CD4-positive, alpha-beta T cell treated with Interleukin-6 at 100 ng/mL for 8 hours (primary cell): ENCODE measurements at regions not wholly inside any gene's neighbourhood (a gene's known extent, or its start where the extent isn't known, plus 50 kb on each side); places are given as distances from the start of the nearest gene placed in this dataset.
"Not testable (repeated sequence)": the region's sequence is repeated elsewhere in the genome, so short reads cannot be mapped to it uniquely, and the experiment has no call there.

Source experiments
- DNase-seq: peaks from one replicate; pipeline ENCODE4 v3.0.0-alpha.2; 2020; ENCODE audit warnings: mixed read lengths, low spot score

DNA sequence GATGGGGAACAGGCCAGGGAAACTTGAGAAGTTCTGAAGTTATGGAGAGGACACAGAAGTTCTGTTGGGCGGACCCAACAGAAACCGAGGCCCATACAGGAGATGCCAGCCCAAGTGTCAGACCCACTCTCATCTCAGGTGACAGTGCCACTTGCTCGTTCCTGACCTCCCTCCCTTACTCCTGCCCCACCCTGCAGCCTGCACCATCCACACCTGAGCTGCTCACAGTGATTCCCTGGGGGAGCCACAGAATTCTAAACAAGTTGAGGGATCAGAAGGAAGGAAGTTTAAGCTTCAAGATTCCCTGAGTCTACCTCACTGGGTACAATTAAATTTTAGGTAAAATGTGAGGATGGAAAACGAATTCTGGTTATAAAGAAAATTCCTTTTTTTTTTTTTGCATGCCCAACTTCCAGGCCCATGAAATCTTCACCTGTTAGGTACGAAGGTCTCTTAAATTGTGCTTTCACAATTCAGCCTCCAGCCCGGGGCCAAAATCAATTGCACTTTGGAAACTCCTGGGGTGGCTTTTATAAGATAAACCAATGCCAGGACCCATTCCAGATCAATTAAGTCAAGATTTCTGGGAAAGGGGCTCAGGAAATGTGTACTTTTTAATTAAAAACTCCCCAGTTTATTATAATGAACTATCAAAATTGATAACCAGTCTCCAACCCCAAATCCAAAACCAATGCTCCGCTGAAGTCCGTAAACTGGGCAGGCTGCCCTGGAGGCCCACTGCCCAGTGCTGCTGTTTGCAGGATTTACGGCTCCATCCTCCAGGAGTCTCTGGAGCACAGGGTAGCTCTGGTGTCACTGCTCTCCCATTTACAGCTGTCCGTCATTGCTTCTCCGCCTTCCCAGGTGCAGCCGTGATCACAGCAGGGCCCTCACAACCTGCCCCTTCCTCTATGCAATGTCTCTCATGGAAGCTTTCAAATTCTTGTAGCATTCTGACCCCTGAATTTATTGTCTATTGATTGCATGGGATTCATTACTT, 643.5 kb downstream of the UQCRFS1 start:
- DNase-seq: no peak

DNA sequence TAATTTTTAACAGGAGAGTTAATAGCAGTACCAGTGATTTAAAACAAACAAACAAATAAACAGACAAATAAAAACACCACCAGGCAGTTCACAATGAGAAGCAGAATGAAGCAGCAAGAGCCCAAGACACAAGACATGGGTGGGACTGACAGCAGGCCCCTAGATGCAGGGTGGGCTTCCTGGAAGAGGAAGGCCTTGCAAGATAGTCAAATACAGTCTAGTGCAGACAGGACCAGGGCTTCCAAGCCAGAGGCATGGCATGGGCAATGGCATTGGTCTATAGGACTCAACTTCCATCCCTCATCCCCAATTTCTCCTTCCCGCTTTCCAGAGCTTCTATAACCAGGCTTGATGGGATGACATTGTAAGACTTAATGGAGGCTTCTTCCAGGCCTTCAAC, 645.1 kb downstream of the UQCRFS1 start:
- no peak for DNase-seq

DNA sequence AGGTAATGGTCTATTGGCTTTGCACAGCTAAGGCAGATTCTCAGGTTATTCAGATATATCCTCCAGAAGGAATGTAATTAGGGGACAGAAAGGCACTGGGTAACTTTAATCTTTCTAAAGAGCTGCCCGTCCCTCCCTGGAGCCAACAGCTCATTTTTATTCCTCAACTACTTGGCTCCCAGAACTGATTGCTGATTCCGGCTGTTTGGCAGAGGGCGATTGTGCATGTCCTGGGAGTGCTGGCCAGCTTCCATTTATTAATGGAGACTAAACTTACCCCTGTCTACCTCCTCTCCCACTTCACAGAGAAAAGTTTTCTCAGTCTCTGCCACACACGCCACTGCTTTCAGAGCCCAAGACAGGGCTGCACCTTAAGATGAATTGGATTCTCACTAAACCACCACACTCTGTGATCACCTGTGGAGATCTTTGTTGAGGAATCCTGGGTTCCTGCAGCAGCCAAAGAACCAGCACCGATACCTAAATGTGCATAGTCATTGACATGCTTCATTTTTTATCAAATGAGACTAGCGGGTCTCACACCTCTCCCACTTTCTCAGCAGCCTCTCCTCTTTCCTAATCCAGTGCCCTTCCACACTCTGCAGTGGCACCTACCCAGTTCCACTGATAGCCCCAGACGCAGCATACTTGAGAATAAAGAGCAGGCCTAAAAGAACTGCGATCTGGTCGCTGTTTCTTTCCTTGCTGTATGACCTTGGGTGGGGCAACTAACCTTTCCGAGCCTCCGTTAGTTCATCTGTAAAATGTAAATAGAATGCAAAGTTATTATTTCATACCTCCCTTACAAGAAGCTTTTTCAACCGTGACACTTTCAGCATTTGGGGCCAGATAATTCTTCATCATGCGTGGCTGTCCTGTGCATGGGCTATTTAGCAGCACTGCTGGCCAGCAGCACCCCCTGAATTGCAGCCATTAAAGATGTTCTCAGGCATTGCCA, 648.7 kb downstream of the UQCRFS1 start:
- DNase-seq: no peak

DNA sequence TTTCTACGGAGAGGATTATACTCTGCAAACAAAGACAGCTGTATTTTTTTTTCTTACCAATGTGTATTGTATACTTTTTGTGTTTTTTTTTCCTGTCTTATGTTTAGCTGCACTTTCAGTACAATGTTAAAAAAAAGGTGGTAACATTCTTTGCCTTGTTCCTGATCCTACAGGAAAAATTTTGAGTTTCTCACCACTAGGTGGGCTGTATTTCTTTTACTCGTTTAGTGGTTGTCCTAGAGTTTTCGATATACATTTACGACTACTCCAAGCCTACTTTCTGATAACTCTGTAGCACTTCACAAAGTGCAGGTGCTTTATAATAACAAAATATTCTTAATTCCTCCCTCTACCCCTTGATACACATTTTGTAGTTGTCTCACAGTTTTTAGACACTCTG, 652.2 kb downstream of the UQCRFS1 start:
- DNase-seq: no peak

DNA sequence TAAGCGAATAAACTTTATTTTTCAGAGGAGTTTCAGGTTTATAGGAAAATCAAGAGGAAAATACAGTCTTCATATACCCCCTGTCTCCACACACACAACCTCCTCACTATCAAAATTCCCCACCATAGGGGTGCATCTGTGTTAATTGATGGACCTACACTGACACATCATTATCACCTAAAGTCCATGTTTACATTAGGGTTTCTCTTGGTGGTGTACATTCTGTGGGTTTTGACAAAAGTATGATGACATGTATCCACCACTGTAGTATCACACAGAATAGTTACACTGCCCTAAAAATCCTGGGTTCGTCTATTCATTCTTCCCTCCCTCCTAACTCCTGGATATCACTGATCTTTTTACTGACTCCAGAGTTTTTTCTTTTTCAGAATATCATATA, 654.2 kb downstream of the UQCRFS1 start:
- no peak for DNase-seq

DNA sequence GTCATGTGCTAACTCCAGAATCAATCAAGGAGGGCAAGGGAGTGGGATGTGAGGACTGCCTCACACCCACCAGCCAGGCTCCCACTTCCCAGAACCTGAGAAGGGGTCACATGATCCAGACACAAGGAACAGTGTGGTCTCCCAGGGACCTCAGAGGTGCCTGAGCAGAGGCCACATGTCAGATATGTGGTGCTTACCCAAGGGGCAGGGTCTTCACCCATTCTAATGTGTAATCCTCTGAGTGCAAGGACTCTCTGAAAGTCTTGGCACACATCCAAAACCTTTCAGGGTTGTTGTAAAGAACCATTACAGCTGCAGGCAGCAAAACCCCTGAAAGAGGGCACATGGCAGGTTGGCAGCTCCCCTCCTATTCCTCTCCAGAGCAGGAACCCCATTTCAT, 656.6 kb downstream of the UQCRFS1 start:
- DNase-seq: no peak

DNA sequence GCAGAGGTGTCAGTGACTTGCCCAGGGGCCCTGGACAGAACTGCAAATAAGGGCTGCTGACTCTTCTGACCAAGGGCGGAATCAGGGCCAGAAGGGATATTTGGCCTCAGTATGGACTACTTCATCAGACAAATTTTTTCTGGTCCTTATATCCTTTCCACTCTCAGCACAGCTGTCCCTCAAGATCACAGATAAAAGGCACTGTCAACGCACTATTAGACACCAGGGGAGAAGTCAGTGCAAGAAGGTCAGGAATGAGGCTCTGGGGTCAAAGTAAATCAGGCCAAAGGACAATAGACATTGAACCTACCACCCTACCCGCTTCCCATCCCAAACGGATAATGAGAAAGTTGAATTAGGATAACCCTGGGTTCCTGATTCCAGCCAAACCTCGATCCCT, 657.6 kb downstream of the UQCRFS1 start:
- DNase-seq: no peak

DNA sequence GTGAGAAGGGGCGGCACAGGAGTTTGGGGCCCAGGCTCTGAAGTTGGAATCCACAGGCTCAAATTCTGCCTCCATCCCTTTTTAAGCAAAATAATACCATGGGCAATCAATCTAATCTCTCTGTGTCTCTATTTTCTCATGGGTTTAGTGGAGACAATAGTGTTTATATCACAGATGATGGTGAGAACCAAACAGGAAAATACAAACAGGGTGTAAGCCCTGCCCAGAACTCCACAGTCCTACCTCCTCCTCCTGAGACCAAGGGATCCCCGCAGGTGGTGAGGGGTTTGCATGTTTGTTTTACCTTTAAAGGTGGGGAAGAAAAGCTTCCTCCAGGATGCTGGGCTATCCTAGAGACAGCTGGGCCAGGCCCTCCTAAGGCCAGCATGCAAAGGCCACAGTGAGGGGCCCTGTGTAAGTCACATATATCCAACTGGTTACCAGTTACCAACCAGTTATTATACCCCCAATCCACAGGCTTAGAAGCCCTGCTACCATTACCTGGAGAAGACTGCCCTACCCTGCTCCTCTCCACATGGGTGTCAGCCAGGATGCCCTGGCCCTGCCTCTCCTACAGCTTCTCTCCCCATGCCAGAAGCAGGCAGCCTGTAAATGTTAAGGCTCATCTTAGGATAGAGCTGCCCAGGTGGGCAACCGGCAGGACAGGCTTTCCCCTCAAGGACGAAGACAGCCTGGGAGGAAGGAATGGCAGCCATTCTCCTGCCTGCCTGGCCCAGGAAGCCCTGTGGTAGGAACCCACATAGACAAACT, 658.4 kb downstream of the UQCRFS1 start:
- no peak for DNase-seq

DNA sequence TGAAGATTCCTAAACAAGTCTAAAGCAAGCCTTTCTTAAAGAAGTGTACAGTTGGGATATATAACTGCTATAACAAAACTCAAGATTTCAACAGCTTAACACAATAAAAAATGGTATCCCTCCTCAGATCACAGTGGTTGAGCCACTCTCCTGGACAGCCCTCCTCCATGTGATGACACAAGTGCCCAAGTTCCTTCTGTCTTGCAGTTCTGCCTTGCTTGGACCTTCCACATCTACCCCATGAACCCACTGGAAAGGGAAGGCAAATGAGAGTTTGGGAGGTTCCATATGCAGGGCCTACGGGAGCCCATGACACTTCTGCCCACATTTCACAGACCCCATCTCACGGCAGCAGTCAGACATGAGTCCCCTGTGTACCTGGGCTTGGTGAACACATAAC, 659.2 kb downstream of the UQCRFS1 start:
- no peak for DNase-seq

DNA sequence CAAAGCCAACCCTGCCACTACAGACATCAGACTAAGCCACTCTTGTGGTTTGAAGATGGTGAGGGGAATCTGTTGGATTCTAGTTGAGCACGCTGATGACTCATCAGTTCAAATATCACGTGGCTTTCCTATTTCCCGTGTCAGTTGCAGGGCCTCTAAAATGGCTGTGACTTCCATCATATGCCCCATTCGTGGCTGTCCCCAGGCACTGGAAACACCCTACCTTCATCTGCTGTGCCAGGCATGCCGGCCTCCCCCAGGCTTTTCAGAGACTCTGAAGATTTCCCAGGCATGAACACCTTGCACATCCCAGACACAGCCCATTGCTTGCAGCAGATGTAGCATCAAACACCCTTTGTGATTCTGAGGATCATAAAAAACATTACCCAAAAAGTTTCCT, 659.9 kb downstream of the UQCRFS1 start:
- DNase-seq: no peak

DNA sequence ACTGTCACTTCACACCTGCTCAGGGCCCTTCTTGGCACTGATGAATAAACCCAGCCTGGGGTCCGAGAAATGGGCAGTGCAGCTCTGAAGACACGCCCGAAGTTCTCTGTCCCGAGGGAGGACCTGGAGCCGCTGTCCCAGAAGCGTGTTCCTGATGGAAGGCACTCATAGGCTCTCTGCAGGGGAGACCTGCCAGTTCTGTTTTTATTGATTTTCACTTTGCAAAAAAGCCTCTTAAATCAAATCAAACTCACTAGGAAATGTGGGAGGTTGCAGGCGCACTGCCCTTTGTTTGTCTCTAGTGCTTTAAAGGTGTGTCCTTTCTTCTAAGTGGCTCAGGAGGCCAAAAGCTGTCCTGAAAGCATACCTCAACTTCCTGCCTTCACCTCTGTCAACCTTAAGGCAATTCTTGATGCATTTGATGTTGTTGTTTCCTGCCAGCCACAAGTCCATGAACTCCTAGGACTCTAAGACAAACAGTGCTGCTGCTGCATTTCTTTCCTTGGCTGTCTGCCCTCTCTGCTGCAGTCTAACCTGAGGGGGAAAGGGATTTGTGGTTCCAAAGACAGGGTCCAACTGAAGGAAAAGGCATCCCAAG, 663.2 kb downstream of the UQCRFS1 start:
- DNase-seq: no peak

DNA sequence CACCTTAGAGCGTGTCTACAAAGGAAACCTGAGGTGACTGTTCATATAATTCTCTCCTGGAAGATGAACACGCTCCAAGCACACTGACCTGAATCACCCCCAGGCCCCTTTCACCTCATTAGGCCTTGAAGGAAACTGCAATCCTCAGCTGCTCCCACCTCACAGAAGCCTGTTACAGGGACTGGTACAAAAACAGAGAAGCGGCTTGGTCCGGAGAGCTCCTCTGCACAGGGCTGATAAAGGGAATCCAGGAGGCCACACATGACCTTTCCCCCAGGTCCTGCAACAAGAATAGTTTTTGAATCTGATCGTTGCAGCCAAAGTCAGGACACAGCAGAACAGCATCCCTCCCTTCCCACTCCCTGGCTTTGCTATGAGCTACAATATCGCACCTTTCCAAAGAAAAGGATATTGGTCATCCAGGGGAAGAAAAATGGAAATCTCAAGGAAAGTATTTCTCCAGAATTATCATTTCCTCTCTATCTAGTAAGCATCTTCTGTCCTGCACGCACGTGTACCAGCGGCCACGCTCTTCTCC, 666.7 kb downstream of the UQCRFS1 start:
- no peak for DNase-seq

DNA sequence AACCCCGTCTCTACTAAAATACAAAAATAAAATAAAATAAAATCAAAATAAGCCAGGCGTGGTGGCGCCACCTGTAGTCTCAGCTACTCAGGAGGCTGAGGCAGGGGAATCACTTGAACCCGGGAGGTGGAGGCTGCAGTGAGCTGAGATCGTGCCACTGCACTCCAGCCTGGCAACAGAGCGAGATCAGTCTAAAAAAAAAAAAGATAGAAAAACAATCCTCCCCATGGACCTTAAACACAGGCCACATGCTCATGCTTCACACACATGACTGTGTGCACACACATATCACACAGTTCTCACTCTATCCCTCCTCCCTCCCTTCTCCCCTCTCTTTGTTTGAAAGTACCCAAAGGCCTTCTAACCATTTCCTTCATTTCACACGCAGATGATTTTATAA, 667.6 kb downstream of the UQCRFS1 start:
- DNase-seq: not testable (repeated sequence)

DNA sequence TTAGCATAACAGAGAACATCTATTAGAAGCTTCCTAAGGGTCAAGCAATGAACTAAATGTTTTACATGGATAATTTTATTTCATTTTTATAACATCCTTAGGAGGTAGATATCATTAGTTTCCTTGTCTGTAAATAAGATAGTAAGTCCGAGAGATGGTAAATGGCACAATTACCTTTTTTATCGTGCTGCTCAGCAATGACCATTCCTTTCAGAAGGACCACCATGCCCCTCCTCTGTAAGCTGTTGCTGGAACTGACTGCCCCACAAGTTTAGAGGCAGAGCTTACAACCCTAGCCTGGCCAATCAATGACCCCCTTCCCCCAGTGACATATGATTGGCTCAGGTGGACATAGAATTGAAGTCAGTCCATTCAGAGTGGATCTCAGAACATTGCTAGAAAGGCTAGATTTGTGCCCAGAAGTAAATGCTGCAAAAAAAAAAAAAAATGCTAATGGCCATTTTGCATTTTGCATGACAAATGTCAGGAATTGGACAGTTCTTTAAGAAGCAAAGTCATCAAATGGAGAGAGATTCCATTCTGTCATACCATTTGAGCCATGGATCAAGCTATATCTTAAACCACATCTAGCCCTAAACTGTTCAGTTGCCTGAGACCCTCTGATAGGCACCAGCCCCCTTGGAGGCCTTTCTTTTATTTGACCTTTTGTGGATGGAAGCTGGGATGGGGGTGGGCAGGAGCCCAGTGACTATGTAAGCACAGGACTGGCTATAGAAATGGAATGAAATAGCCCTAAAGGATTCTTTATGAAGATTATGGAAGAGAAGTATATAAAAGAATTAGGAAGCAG, 668.3 kb downstream of the UQCRFS1 start:
- no peak for DNase-seq

DNA sequence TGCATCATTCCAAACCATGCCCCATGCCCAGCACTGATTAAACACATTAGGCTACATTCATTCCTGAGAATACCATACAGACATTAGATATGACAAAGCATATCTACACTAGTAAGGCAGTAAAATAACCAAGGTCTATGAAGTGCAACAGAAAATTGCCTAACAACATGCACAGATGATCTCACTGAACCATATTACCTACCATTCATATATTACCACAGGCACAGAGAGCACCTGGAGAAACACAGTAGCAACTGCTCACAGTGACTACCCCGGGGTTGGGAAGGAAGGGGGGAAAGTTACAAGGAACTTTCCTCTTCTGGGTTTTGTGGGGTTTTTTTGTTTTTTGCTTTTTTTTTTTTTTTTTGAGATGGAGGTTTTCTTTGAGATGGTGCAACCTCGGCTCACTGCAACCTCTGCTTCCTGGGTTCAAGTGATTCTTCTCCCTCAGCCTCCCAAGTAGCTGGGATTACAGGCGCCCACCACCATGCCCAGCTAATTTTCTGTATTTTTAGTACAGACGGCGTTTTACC, 669.6 kb downstream of the UQCRFS1 start:
- no peak for DNase-seq

DNA sequence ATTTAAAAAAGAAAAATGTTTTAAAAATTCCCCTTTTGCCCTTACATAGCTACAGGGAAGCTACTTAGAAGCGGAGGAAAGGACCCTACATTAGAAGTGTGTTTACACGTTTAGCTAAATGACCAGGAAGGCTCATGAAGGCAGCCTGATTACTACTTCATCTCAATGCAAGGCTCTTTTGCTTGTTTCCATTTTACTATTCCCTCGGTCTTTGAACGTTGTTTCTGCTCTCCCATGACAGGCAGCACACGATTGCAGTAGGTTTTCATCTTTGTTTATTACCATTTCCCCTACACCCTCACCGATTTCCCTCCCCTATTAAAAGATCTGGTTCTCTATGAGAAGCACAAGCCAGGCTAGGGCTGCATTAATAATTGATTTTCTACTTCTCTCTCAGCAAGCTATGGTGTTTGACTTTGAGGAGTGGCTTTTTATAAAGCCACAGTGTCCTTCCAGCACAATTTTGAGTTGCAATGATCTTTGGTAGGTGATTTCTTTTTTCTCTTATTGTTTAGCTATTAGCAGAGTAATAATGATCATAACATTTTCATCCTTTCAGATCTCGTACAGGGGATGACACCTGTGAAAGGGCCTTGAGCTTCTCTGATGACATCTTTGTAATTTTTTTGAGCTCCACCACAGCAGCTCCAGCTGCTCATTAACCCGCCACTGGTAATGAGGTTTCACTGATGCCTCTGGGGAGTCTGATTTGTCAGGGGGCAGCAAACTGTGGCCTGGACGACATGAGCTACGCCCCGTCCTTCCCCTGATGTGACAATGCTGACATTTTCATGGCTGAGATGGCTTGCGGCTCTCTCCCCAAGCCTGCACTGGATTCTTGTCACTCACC, 670.3 kb downstream of the UQCRFS1 start:
- DNase-seq: no peak

DNA sequence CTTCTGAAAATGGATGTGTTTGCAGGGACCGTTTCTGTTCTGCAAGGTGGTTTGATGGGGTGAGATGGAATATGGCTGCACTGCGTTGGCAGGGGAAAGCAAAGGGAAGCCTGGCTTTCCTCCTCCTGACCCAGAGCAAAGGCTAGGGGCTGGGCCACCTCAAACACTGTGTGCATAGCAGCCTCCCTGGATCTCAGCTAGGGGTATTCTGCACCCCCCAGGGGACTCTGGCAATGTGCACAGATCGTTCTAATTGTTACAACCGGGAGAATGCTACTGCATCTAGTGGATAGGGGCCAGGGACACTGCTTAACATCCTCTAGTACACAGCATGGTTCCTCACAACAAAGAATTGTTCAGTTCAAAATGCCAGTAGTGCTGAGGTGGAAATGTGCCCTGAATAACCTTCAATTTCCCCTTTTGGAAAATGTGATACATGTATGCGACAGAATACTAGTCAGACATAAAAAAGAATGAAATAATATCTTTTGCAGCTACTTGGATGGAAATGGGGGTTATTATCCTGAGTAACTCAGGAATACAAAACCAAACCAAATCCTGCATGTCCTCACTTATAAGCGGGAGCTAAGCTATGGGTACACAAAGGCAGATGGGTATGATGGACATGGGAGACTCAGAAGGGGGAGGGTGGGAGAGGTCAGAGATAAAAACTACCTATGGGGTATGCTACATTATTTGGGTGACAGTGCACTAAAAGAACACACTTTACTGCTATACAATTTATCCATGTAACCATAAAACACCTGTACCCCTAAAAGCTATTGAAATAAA, 671.2 kb downstream of the UQCRFS1 start:
- DNase-seq: no peak

DNA sequence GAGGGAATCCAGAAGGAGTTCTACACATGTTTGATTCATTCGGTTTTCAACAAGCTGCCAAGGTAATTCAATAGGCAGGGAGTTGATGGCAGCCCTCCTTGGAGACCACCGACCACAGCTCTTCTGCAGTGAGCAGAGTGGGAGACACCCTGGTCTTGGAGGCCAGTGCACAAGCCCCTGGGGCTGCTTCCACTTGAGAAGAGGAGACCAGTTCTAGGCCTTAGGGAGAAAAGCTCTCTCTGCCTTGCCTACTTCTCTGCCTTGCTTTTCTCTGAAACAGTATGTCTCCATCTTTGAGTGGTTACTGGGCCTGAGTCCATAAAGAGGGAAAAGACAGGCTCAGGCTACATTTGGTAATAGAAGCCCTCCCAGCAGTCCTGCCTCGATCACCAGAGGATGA, 671.9 kb downstream of the UQCRFS1 start:
- DNase-seq: no peak
